ENCODE measurements at regions not wholly inside any gene's neighbourhood (a gene's known extent, or its start where the extent isn't known, plus 50 kb on each side); places are given as distances from the start of the nearest gene placed in this dataset.

DNA sequence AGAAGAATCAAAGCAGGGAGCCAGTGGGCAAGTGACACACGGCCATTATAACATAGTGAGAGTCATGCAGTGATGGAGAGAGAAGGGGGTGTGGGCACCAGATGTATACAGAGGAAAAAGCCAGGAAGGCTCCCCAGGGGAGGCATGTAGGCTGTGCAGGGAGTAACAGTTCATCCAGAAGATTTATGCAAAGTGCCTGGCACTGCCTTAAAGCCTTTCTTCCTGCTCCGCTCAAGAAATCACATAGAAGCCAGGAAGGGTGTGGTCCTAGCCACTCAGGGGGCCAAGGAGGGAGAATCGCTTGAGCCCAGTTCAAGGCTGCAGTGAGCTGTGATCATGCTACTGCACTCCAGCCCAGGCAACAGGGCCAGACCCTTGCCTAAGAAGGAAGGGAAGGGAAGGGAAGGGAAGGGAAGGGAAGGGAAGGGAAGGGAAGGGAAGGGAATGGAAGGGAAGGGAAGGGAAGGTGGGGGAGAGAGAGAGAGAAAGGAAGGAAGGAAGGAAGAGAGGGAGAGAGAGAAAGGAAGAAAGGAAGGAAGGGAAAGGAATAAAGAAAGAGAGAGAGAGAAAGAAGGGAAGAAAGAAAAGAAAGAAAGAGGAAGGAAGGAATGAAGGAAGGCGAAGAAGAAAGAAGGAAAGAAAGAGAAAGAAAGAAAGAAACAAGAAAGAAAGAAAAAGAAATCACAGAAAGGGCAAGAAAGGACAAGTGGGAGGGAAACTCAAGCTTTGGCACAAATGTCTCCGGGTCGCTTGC, 89.8 kb downstream of the LHX2 start:
- Mint-ChIP-seq H3K4me3 (no peak overlapping the region), H3K9me3 (no peaks in the 10 kb centered on the region), H3K27me3 (ENCODE audit: low read depth) (peaks cover 64% of the 10 kb centered on the region), H3K36me3 (ENCODE audit: low read depth) (no peaks in the 10 kb centered on the region), H3K27ac (ENCODE audit: unreplicated experiment) (no peak overlapping the region), H3K4me1 (no peaks in the 10 kb centered on the region)
- TF ChIP-seq, protein P1, sequence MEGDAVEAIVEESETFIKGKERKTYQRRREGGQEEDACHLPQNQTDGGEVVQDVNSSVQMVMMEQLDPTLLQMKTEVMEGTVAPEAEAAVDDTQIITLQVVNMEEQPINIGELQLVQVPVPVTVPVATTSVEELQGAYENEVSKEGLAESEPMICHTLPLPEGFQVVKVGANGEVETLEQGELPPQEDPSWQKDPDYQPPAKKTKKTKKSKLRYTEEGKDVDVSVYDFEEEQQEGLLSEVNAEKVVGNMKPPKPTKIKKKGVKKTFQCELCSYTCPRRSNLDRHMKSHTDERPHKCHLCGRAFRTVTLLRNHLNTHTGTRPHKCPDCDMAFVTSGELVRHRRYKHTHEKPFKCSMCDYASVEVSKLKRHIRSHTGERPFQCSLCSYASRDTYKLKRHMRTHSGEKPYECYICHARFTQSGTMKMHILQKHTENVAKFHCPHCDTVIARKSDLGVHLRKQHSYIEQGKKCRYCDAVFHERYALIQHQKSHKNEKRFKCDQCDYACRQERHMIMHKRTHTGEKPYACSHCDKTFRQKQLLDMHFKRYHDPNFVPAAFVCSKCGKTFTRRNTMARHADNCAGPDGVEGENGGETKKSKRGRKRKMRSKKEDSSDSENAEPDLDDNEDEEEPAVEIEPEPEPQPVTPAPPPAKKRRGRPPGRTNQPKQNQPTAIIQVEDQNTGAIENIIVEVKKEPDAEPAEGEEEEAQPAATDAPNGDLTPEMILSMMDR (conservative IDR thresholded peaks at IDR 0.05), result no peak
- DNase-seq (ENCODE audit: low read depth, low spot score), result no peak

GRCh38 chr9:124101969-124102345, 90.4 kb downstream of the LHX2 start:
- Mint-ChIP-seq H3K4me3 (no peak overlapping the region), H3K4me1 (no peaks in the 10 kb centered on the region), H3K27ac (ENCODE audit: unreplicated experiment) (no peak overlapping the region), H3K27me3 (ENCODE audit: low read depth) (peaks cover 68% of the 10 kb centered on the region), H3K36me3 (ENCODE audit: low read depth) (no peaks in the 10 kb centered on the region), H3K9me3 (no peaks in the 10 kb centered on the region)
- DNase-seq (ENCODE audit: low read depth, low spot score), result no peak
- TF ChIP-seq, protein P1 (conservative IDR thresholded peaks at IDR 0.05), result no peak

- Mint-ChIP-seq H3K27me3 (ENCODE audit: low read depth) (peaks cover 67% of the 10 kb centered on the region), H3K36me3 (ENCODE audit: low read depth) (no peaks in the 10 kb centered on the region), H3K4me3 (no peak overlapping the region), H3K4me1 (no peaks in the 10 kb centered on the region), H3K9me3 (no peaks in the 10 kb centered on the region), H3K27ac (ENCODE audit: unreplicated experiment) (no peak overlapping the region)
- TF ChIP-seq, protein P1 (conservative IDR thresholded peaks at IDR 0.05), result no peak
- no peak for DNase-seq (ENCODE audit: low read depth, low spot score)
Observed at GRCh38 chr9:124102363-124102762, 90.8 kb downstream of the LHX2 start.

GRCh38 chr9:124105266-124105665, 93.7 kb downstream of the LHX2 start:
- Mint-ChIP-seq H3K27me3 (ENCODE audit: low read depth) (peaks cover 71% of the 10 kb centered on the region), H3K36me3 (ENCODE audit: low read depth) (no peaks in the 10 kb centered on the region), H3K27ac (ENCODE audit: unreplicated experiment) (no peak overlapping the region), H3K4me1 (no peaks in the 10 kb centered on the region), H3K9me3 (no peaks in the 10 kb centered on the region), H3K4me3 (no peak overlapping the region)
- TF ChIP-seq, protein P1 (conservative IDR thresholded peaks at IDR 0.05), result no peak
- DNase-seq (ENCODE audit: low read depth, low spot score), result no peak

DNA sequence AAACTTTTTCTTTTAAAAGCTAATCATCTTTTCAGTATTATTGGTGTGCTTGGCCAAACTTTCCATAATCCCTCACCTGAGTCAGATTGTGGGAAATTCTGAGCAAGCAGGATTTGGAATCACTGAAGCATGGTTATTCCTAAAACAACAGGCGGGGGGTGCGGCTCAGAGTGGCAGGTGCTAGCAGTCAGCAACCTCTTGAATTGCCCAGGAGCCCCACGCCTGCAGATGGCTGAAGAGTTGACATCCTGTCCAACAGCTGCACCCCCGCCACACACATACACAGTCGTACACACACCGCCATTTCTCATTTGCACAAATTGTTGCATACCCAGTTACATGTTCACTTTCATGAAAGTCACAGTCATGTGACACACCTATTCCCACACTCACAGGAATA, 96.6 kb downstream of the LHX2 start:
- no peak for DNase-seq (ENCODE audit: low read depth, low spot score)
- peaks cover 56% of the 10 kb centered on the region for H3K27me3 Mint-ChIP-seq (ENCODE audit: low read depth)
- TF ChIP-seq, protein P1 (conservative IDR thresholded peaks at IDR 0.05), result no peak
- no peaks in the 10 kb centered on the region for H3K9me3 Mint-ChIP-seq
- no peak overlapping the region for H3K27ac Mint-ChIP-seq (ENCODE audit: unreplicated experiment)
- H3K4me3 Mint-ChIP-seq, result no peak overlapping the region
- H3K36me3 Mint-ChIP-seq (ENCODE audit: low read depth), result no peaks in the 10 kb centered on the region
- H3K4me1 Mint-ChIP-seq, result no peaks in the 10 kb centered on the region
